GM23338 (cell line): ENCODE measurements at regions not wholly inside any gene's neighbourhood (a gene's known extent, or its start where the extent isn't known, plus 50 kb on each side); places are given as distances from the start of the nearest gene placed in this dataset.

Experiments used
- ATAC-seq: fragments of 200-7000 bp; cut with Tn5 transposase; 3 replicates; pipeline ENCODE4 v1.9.1; 2020
- DNase-seq: peaks from one replicate; pipeline ENCODE4 v3.0.0-alpha.2; 2015; ENCODE audit warnings: low spot score
- H2AFZ ChIP-seq: fragments of 200-600 bp; sonication (generic); 2 replicates; pipeline ENCODE4 v1.8.0; 2016; ENCODE audit warnings: antibody characterized with exemption, mild to moderate bottlenecking, moderate library complexity
- H3F3A ChIP-seq: fragments of 200-600 bp; sonication (generic); replicated peaks from 2 replicates; pipeline ENCODE4 v1.8.0; 2017; ENCODE audit warnings: antibody characterized with exemption, mixed run types, low read depth
- H3K27ac ChIP-seq: fragments of 200-600 bp; sonication (generic); 2 replicates; pipeline ENCODE4 v1.6.1; 2016; ENCODE audit warnings: low read depth
- H3K27me3 ChIP-seq: fragments of 200-600 bp; sonication (generic); 2 replicates; pipeline ENCODE4 v1.8.0; 2016; ENCODE audit warnings: mild to moderate bottlenecking, mixed run types, moderate library complexity; ENCODE audit not compliant: insufficient read depth
- H3K36me3 ChIP-seq: fragments of 200-600 bp; sonication (generic); 2 replicates; pipeline ENCODE4 v1.8.0; 2016; ENCODE audit warnings: mild to moderate bottlenecking; ENCODE audit not compliant: insufficient read depth
- H3K4me1 ChIP-seq: fragments of 200-600 bp; sonication (generic); 2 replicates; pipeline ENCODE4 v1.8.0; 2016; ENCODE audit warnings: mild to moderate bottlenecking, moderate library complexity; ENCODE audit not compliant: insufficient read depth
- H3K4me2 ChIP-seq: fragments of 200-600 bp; sonication (generic); 2 replicates; pipeline ENCODE4 v1.7.1; 2017; ENCODE audit warnings: mixed run types
- H3K4me3 ChIP-seq: fragments of 200-600 bp; sonication (generic); 2 replicates; pipeline ENCODE4 v1.6.1; 2016; ENCODE audit warnings: mixed run types
- H3K79me2 ChIP-seq: fragments of 200-600 bp; sonication (generic); replicated peaks from 2 replicates; pipeline ENCODE4 v1.8.0; 2017; ENCODE audit warnings: mild to moderate bottlenecking; ENCODE audit not compliant: insufficient read depth
- H3K9me2 ChIP-seq: fragments of 200-600 bp; sonication (generic); 2 replicates; pipeline ENCODE4 v1.8.0; 2017; ENCODE audit not compliant: insufficient read depth
- H4K20me1 ChIP-seq: fragments of 200-600 bp; sonication (generic); replicated peaks from 2 replicates; pipeline ENCODE4 v1.8.0; 2017; ENCODE audit warnings: mild to moderate bottlenecking; ENCODE audit not compliant: insufficient read depth
- H3K27ac Mint-ChIP-seq: 2 replicates; pipeline ENCODE4 v1.8.0; 2020; ENCODE audit warnings: inconsistent platforms, mild to moderate bottlenecking, moderate library complexity, mixed read lengths
- H3K27me3 Mint-ChIP-seq: 3 replicates; pipeline ENCODE4 v1.8.0; 2022; ENCODE audit warnings: low read depth, mild to moderate bottlenecking, moderate library complexity, mixed read lengths, inconsistent platforms; ENCODE audit not compliant: insufficient read depth, poor library complexity
- H3K36me3 Mint-ChIP-seq: 3 replicates; pipeline ENCODE4 v1.8.0; 2021; ENCODE audit warnings: low read depth, mild to moderate bottlenecking, inconsistent platforms, moderate library complexity, mixed read lengths
- H3K4me1 Mint-ChIP-seq: 3 replicates; pipeline ENCODE4 v1.8.0; 2020; ENCODE audit warnings: mild to moderate bottlenecking, inconsistent platforms, mixed read lengths
- H3K4me3 Mint-ChIP-seq: 3 replicates; pipeline ENCODE4 v1.8.0; 2021; ENCODE audit warnings: moderate library complexity, mild to moderate bottlenecking, inconsistent platforms, mixed read lengths
- H3K9me3 Mint-ChIP-seq: 3 replicates; pipeline ENCODE4 v1.8.0; 2020; ENCODE audit warnings: moderate library complexity, mild to moderate bottlenecking, inconsistent platforms, mixed read lengths
- CREB1 ChIP-seq: fragments of 250-450 bp; sonication (Bioruptor Pico); IDR thresholded peaks from 2 replicates; pipeline ENCODE4 v1.5.0; 2020; ENCODE audit warnings: low read depth, mild to moderate bottlenecking, moderate library complexity
- CTCF ChIP-seq, 2 experiments: fragments of 200-600 bp in 1 of 2; sonication (generic) in 1 of 2; conservative IDR thresholded peaks; 2 replicates each; pipeline versions ENCODE4 v1.5.1 to v1.6.1; 2016 to 2017; ENCODE audit warnings: antibody characterized with exemption in 2 of 2, low read depth in 2 of 2, mild to moderate bottlenecking in 2 of 2, moderate library complexity in 1 of 2
- EZH2 ChIP-seq: fragments of 200-600 bp; sonication (generic); IDR thresholded peaks from one replicate; pipeline ENCODE4 v1.8.0; 2017; ENCODE audit warnings: antibody characterized with exemption, mild to moderate bottlenecking, low read depth; ENCODE audit not compliant: unreplicated experiment
- EZH2phosphoT487 ChIP-seq: fragments of 200-600 bp; sonication (generic); IDR thresholded peaks from one replicate; pipeline ENCODE4 v1.8.1; 2018; ENCODE audit warnings: antibody characterized with exemption; ENCODE audit not compliant: unreplicated experiment
- NANOG ChIP-seq: IDR thresholded peaks from 2 replicates; pipeline ENCODE4 v1.6.1; 2016; ENCODE audit warnings: antibody characterized with exemption, borderline replicate concordance
- POLR2AphosphoS5 ChIP-seq: IDR thresholded peaks from 2 replicates; pipeline ENCODE4 v1.6.1; 2016; ENCODE audit warnings: antibody characterized with exemption, low read depth
- REST ChIP-seq: IDR thresholded peaks from one replicate; pipeline ENCODE4 v1.6.1; 2018; ENCODE audit warnings: antibody characterized with exemption; ENCODE audit not compliant: unreplicated experiment
- ZNF114 ChIP-seq: fragments of 250-450 bp; sonication (Bioruptor Pico); IDR thresholded peaks from 2 replicates; pipeline ENCODE4 v1.5.0; 2020; ENCODE audit warnings: mild to moderate bottlenecking, moderate library complexity
- TF ChIP-seq, protein P1 (sequence below): fragments of 250-450 bp; sonication (Bioruptor Pico); IDR thresholded peaks from 2 replicates; pipeline ENCODE4 v1.5.0; 2020; ENCODE audit warnings: mild to moderate bottlenecking, moderate library complexity

DNA sequence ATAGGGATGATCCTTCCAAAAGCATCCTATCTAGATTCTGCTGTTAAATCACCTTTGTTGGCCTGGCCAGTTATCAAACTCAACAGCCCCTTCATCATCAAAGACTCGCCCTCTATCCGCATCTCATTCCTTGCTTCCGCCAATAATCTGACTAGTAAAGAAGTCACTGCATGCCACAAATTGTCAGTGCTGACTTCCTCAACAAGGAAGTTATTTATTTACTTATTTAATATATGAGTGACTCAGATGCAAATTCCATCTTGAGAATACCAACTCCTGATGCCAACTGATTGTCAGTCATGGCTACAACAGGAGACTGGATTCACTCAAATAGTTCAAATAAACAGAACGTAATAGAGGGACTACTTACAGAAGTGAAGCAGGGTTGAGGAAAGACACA is 283.8 kb downstream of the TRIML1 start (continued):
- no peak for TF ChIP-seq CTCF (conservative IDR thresholded peaks at IDR 0.05; ENCODE audit: low read depth in 2 of 2)
- TF ChIP-seq EZH2, result no peak

DNA sequence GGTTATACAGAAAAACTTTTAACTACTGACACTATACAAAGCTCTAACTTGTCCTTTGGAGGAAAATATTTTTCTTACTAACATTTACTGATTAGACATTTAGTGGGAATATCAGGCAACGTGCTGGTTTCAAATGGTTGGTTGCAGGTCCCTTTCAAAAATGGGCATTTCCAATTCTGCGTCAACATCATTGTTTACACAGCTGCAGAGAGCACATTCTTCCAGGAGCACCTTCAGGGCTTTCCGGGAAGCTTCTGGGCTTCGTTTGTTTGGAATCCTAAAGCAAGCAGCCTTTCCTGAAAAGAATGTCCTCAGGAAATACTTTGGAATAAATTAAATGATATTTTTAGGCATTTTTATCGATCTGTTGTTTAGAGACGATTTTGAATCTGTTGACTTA is 289.7 kb downstream of the TRIML1 start:
- Histone ChIP-seq H2AFZ (no peak overlapping the region), H3K9me2 (no peaks in the 10 kb centered on the region), H3K27me3 (no peaks in the 10 kb centered on the region), H3K79me2 (no peaks in the 10 kb centered on the region), H3F3A (no peaks in the 10 kb centered on the region), H3K4me1 (peaks cover 30% of the 10 kb centered on the region), H3K27ac (peak overlapping the region; percentile 34), H3K4me3 (no peak overlapping the region), H4K20me1 (no peaks in the 10 kb centered on the region), H3K4me2 (no peak overlapping the region), H3K36me3 (no peaks in the 10 kb centered on the region)
- TF ChIP-seq, protein P1, sequence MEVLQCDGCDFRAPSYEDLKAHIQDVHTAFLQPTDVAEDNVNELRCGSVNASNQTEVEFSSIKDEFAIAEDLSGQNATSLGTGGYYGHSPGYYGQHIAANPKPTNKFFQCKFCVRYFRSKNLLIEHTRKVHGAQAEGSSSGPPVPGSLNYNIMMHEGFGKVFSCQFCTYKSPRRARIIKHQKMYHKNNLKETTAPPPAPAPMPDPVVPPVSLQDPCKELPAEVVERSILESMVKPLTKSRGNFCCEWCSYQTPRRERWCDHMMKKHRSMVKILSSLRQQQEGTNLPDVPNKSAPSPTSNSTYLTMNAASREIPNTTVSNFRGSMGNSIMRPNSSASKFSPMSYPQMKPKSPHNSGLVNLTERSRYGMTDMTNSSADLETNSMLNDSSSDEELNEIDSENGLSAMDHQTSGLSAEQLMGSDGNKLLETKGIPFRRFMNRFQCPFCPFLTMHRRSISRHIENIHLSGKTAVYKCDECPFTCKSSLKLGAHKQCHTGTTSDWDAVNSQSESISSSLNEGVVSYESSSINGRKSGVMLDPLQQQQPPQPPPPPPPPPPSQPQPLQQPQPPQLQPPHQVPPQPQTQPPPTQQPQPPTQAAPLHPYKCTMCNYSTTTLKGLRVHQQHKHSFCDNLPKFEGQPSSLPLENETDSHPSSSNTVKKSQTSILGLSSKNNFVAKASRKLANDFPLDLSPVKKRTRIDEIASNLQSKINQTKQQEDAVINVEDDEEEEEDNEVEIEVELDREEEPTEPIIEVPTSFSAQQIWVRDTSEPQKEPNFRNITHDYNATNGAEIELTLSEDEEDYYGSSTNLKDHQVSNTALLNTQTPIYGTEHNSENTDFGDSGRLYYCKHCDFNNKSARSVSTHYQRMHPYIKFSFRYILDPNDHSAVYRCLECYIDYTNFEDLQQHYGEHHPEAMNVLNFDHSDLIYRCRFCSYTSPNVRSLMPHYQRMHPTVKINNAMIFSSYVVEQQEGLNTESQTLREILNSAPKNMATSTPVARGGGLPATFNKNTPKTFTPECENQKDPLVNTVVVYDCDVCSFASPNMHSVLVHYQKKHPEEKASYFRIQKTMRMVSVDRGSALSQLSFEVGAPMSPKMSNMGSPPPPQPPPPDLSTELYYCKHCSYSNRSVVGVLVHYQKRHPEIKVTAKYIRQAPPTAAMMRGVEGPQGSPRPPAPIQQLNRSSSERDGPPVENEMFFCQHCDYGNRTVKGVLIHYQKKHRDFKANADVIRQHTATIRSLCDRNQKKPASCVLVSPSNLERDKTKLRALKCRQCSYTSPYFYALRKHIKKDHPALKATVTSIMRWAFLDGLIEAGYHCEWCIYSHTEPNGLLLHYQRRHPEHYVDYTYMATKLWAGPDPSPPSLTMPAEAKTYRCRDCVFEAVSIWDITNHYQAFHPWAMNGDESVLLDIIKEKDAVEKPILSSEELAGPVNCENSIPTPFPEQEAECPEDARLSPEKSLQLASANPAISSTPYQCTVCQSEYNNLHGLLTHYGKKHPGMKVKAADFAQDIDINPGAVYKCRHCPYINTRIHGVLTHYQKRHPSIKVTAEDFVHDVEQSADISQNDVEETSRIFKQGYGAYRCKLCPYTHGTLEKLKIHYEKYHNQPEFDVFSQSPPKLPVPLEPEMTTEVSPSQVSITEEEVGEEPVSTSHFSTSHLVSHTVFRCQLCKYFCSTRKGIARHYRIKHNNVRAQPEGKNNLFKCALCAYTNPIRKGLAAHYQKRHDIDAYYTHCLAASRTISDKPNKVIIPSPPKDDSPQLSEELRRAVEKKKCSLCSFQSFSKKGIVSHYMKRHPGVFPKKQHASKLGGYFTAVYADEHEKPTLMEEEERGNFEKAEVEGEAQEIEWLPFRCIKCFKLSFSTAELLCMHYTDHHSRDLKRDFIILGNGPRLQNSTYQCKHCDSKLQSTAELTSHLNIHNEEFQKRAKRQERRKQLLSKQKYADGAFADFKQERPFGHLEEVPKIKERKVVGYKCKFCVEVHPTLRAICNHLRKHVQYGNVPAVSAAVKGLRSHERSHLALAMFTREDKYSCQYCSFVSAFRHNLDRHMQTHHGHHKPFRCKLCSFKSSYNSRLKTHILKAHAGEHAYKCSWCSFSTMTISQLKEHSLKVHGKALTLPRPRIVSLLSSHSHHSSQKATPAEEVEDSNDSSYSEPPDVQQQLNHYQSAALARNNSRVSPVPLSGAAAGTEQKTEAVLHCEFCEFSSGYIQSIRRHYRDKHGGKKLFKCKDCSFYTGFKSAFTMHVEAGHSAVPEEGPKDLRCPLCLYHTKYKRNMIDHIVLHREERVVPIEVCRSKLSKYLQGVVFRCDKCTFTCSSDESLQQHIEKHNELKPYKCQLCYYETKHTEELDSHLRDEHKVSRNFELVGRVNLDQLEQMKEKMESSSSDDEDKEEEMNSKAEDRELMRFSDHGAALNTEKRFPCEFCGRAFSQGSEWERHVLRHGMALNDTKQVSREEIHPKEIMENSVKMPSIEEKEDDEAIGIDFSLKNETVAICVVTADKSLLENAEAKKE (CRISPR knock-in tag), result peak; percentile 84; the same call in 1 of the 2 replicates
- TF ChIP-seq CTCF (conservative IDR thresholded peaks at IDR 0.05; ENCODE audit: low read depth in 2 of 2) (no peak), CREB1 (CRISPR knock-in tag) (no peak), ZNF114 (CRISPR knock-in tag) (no peak), EZH2phosphoT487 (no peak), NANOG (peak; percentile 65), EZH2 (no peak), POLR2AphosphoS5 (no peak), REST (no peak)
- H3K36me3 Mint-ChIP-seq, result peaks cover 20% of the 10 kb centered on the region
- DNase-seq (peak; percentile 77), ATAC-seq (peak; percentile 64)
- H3K27ac Mint-ChIP-seq, result peak overlapping the region; percentile 91
- peaks cover 11% of the 10 kb centered on the region; the same call in 2 of the 3 replicates for H3K9me3 Mint-ChIP-seq
- H3K4me3 Mint-ChIP-seq, result no peak overlapping the region
- no peaks in the 10 kb centered on the region for H3K27me3 Mint-ChIP-seq
- H3K4me1 Mint-ChIP-seq, result peaks cover 34% of the 10 kb centered on the region
